ENCODE measurements at regions not wholly inside any gene's neighbourhood (a gene's known extent, or its start where the extent isn't known, plus 50 kb on each side); places are given as distances from the start of the nearest gene placed in this dataset.

DNA sequence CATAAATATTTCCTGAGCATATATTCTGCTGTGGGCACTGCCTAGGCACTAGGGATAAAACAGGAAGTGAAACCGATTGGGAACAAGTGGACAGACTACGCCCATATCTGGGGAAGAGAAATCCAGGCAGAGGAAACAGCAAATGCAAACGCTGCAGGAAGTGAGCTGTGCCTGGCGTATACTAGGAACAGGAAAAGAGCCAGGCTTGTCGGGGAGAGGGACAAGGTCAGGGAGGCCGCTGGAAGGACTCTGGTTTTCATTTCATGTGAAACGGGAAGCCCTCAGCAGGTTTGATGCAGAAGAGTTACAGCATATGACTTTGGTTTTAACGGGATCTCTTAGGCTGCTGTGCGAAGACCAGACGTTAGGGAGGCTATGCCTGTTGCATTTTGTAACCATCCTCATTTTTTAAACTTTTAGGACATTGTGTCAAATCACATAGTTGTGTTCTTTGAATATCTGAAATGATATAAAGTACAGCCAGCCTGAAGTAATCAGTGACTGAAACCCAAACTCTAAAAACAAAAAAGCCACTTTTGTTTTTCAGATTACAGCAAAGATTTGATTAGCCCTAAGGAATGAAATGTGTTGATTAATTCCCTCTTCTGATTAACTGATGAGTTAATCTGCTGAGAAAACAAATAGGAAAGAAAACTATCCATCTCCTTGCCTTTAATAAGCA is 110.2 kb upstream of the PIEZO2 start:
- no peak for DNase-seq

DNA sequence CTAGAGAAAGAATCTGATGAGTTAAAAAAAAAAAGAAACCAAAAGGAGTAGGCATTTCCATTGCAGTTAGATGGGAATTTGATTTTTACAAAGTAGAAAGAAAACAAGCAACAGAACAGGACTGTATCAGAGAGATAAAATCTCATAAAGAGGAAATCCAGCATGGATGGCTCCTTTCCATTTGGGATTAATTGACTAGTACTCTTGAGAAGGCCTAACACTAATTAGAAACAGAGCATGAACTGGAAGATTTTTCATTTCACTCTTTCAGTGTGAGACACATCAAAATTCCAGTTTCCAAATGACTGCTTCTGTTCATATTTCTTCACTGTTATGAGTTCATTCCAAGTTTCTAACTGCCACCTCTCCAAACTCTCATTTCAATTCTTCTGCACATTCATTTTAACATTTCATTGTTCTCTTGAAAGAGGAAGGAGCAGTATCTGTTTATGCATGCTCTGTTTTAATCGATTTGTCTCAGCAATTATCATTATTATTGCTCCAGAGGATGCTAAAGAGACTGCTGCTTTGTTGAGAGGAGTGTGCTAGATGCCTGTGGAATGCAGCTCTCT is 108.8 kb upstream of the PIEZO2 start:
- no peak for DNase-seq

GRCh38 chr18:11256251-11256650 is 106.9 kb upstream of the PIEZO2 start:
- DNase-seq = no peak

DNA sequence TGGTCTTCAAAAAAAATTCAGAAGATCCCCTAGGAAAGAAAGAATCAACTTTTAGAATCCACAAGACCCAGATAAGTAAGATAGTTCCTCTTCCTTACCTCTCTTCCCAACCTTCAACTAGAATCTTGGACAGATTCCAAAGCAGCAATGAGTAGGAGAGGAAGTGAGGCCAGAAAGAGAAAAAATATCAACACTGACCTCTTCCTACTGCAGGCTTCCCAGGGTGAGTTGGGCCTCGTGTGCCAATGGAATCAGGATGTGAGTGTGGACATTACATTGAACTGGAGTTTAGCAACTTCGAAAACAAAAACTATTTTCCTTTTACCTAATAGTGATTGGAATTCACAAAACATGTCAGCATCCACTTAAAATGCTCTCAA is 102.5 kb upstream of the PIEZO2 start:
- DNase-seq = no peak

- no peak for DNase-seq
These were observed 102.0 kb upstream of the PIEZO2 start for GRCh38 chr18:11251229-11251890.

DNA sequence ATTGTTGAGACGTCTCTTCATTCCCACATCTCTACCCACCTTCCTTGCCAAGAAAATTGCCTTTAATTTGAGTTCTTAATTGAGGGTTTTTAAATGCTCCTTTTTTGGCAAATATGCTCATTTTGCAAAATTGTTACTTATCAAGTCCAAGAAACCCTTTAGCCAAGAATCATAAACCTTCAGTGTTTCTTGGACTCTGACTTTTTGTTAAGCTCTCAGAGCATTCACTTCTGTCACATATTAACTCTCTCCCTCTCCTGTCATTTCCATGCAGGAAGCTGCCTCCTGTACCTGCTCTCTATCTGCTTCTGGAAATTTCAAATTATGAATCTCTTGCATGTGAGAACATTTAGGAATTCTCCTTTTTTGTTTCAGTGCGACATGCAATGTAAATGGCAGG is 100.0 kb upstream of the PIEZO2 start:
- DNase-seq = no peak

- no peak for DNase-seq
These were observed 98.1 kb upstream of the PIEZO2 start for GRCh38 chr18:11247381-11247970.

GRCh38 chr18:11246495-11247300 is 97.3 kb upstream of the PIEZO2 start:
- no peak for DNase-seq

DNA sequence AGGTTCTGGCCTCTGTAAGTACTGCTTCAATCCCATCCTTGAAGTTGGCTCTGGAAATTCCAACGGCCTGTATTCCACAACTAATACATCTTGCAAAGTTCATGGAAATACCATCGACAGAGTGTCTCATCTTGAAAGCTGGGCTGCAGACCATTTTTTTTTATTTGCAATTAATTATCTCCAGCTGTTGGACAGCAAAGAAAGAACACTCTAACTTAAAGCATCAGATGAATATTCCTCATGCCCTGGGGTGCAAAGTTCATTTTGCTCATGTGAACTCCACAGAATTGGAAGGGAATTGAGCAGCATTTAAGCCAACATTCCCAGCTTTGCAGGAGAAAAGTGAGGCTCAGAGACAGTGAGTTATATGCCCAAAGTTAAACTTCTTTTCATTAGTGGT is 96.5 kb upstream of the PIEZO2 start:
- no peak for DNase-seq

DNA sequence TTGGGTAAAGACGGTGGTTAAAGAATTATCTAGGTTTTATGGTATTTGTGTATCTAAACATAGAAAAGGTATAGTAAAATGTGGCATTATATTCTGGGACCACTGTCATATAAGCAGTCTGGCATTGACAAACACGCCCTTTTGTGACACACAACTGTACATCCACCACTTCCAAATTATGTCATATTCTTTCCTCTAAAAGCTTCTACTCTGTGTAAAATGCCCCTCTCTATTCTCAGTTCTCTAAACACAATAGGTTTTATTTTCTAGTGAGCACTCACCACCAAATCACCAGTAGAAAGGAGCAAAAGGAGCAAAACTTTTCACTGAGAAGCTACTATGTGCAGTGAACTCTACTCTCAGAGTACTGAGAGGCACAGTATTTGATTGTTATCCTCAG is 88.1 kb upstream of the PIEZO2 start:
- DNase-seq = no peak

GRCh38 chr18:11237066-11237465 is 87.7 kb upstream of the PIEZO2 start:
- no peak for DNase-seq

GRCh38 chr18:11224153-11224552 is 74.8 kb upstream of the PIEZO2 start:
- no peak for DNase-seq

DNA sequence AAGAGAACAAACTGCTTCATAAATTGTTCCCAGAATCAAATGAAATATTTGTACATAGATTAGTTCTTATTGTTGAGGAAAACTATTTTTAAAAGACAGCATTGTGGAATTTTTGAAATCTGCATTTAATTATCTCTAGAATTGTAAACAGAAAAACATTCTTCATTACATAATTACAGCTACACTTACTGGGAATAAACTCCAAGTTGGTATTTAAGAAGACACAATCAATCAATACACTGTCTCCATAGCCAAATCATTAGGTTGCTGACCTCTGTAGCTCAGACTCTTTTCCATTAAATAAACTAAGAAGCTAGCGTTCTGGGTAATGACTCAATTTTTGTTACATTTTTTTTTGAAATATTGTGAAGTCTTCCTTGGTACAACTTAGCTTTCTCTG is 70.2 kb upstream of the PIEZO2 start:
- DNase-seq = no peak

GRCh38 chr18:11215216-11215615 is 65.8 kb upstream of the PIEZO2 start:
- no peak for DNase-seq

DNA sequence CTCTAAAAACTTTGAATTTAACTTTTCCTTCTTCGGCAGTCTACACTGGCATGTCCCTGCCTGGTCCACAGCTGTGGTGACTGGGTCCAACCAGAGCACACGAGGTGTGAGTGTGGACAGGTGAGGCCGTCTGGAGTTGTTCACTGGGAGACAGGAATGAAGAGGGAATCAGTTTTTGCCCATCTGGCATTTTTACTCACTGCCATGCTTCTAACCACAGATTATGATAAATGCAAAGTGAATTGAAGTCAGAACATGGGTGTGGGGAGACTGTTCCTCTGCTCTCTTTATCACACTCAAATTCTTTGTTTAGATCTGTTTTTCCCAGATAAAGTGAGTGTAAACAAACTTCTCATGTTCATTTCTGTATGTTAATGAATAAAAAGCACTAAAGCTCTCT is 54.7 kb upstream of the PIEZO2 start:
- DNase-seq = no peak

GRCh38 chr18:11199477-11199876 is 50.1 kb upstream of the PIEZO2 start:
- no peak for DNase-seq
